ENCODE measurements at regions not wholly inside any gene's neighbourhood (a gene's known extent, or its start where the extent isn't known, plus 50 kb on each side); places are given as distances from the start of the nearest gene placed in this dataset.
"Not testable (repeated sequence)": the region's sequence is repeated elsewhere in the genome, so short reads cannot be mapped to it uniquely, and the experiment has no call there.

GRCh38 chr11:130533113-130533798 is 84.8 kb downstream of the ADAMTS15 start:
- Histone ChIP-seq H3K36me3 (no peaks in the 10 kb centered on the region), H3K27ac (no peak overlapping the region), H3K27me3 (no peaks in the 10 kb centered on the region), H3K9me3 (no peaks in the 10 kb centered on the region), H3K4me1 (no peaks in the 10 kb centered on the region), H3K4me3 (no peak overlapping the region)
- intact Hi-C loops (cut with DNase I; ENCODE audit: low total_unique reads) = no loop called here
- TF ChIP-seq POLR2A (IDR thresholded peaks at IDR 0.05) = no peak
- no peak for TF ChIP-seq CTCF (IDR thresholded peaks at IDR 0.05)
- no peak for DNase-seq

- Histone ChIP-seq H3K36me3 (no peaks in the 10 kb centered on the region), H3K27ac (no peak overlapping the region), H3K4me1 (no peaks in the 10 kb centered on the region), H3K4me3 (no peak overlapping the region), H3K9me3 (no peaks in the 10 kb centered on the region), H3K27me3 (no peaks in the 10 kb centered on the region)
- TF ChIP-seq CTCF (IDR thresholded peaks at IDR 0.05) (no peak), POLR2A (IDR thresholded peaks at IDR 0.05) (no peak)
- DNase-seq = no peak
- intact Hi-C loops (cut with DNase I; ENCODE audit: low total_unique reads) = no loop called here
Measured at GRCh38 chr11:130533871-130534270, 85.4 kb downstream of the ADAMTS15 start.

GRCh38 chr11:130534551-130534950 is 86.1 kb downstream of the ADAMTS15 start:
- Histone ChIP-seq H3K4me3 (no peak overlapping the region), H3K4me1 (no peaks in the 10 kb centered on the region), H3K27me3 (no peaks in the 10 kb centered on the region), H3K27ac (no peak overlapping the region), H3K9me3 (no peaks in the 10 kb centered on the region), H3K36me3 (no peaks in the 10 kb centered on the region)
- DNase-seq = no peak
- intact Hi-C loops (cut with DNase I; ENCODE audit: low total_unique reads) = no loop called here
- TF ChIP-seq CTCF (IDR thresholded peaks at IDR 0.05) (no peak), POLR2A (IDR thresholded peaks at IDR 0.05) (no peak)

GRCh38 chr11:130535520-130535919 is 87.1 kb downstream of the ADAMTS15 start:
- Histone ChIP-seq H3K36me3 (no peaks in the 10 kb centered on the region), H3K27me3 (no peaks in the 10 kb centered on the region), H3K9me3 (no peaks in the 10 kb centered on the region), H3K4me1 (no peaks in the 10 kb centered on the region), H3K4me3 (no peak overlapping the region), H3K27ac (no peak overlapping the region)
- no peak for DNase-seq
- intact Hi-C loops (cut with DNase I; ENCODE audit: low total_unique reads) = no loop called here
- TF ChIP-seq POLR2A (IDR thresholded peaks at IDR 0.05) (no peak), CTCF (IDR thresholded peaks at IDR 0.05) (no peak)

GRCh38 chr11:130536106-130537040 is 87.9 kb downstream of the ADAMTS15 start:
- H3K4me1 ChIP-seq = no peaks in the 10 kb centered on the region
- H3K9me3 ChIP-seq = no peaks in the 10 kb centered on the region
- TF ChIP-seq POLR2A (IDR thresholded peaks at IDR 0.05) (no peak), CTCF (IDR thresholded peaks at IDR 0.05) (no peak)
- DNase-seq = no peak
- H3K27ac ChIP-seq = no peak overlapping the region
- no peaks in the 10 kb centered on the region for H3K27me3 ChIP-seq
- intact Hi-C loops (cut with DNase I; ENCODE audit: low total_unique reads) = no loop called here
- H3K36me3 ChIP-seq = no peaks in the 10 kb centered on the region
- no peak overlapping the region for H3K4me3 ChIP-seq

GRCh38 chr11:130539680-130540079 is 91.2 kb downstream of the ADAMTS15 start:
- intact Hi-C loops (cut with DNase I; ENCODE audit: low total_unique reads); H3K27ac ChIP-seq; H3K4me3 ChIP-seq; H3K36me3 ChIP-seq; H3K9me3 ChIP-seq; H3K4me1 ChIP-seq; DNase-seq; H3K27me3 ChIP-seq: not testable (repeated sequence)

Data from uterus (tissue), 3 donors.